Osteocyte (in vitro differentiated cells): ENCODE measurements at regions not wholly inside any gene's neighbourhood (a gene's known extent, or its start where the extent isn't known, plus 50 kb on each side); places are given as distances from the start of the nearest gene placed in this dataset.
A peak's percentile ranks its signal among the peaks of the same experiment; 100 is the strongest.

Experiments used
- DNase-seq: peaks from one replicate; pipeline ENCODE4 v3.0.0; 2021; ENCODE audit warnings: mixed read lengths; ENCODE audit not compliant: unreplicated experiment; ENCODE audit errors: extremely low spot score
- H3K27ac Mint-ChIP-seq: one replicate; pipeline ENCODE4 v1.8.0; 2021; ENCODE audit warnings: mild to moderate bottlenecking, mixed read lengths; ENCODE audit not compliant: unreplicated experiment
- H3K27me3 Mint-ChIP-seq: one replicate; pipeline ENCODE4 v1.8.0; 2021; ENCODE audit warnings: mixed read lengths; ENCODE audit not compliant: unreplicated experiment
- H3K36me3 Mint-ChIP-seq: one replicate; pipeline ENCODE4 v1.8.0; 2021; ENCODE audit warnings: mixed read lengths; ENCODE audit not compliant: unreplicated experiment
- H3K4me1 Mint-ChIP-seq: one replicate; pipeline ENCODE4 v1.8.0; 2021; ENCODE audit warnings: mixed read lengths; ENCODE audit not compliant: unreplicated experiment
- H3K4me3 Mint-ChIP-seq: one replicate; pipeline ENCODE4 v1.8.0; 2021; ENCODE audit warnings: mild to moderate bottlenecking, moderate library complexity, mixed read lengths; ENCODE audit not compliant: unreplicated experiment
- H3K9me3 Mint-ChIP-seq: one replicate; pipeline ENCODE4 v1.8.0; 2021; ENCODE audit warnings: mixed read lengths; ENCODE audit not compliant: unreplicated experiment
- CTCF ChIP-seq: fragments of 200-600 bp; sonication (generic); IDR thresholded peaks from 2 replicates; pipeline ENCODE4 v1.5.0; 2021; ENCODE audit warnings: antibody characterized with exemption, mild to moderate bottlenecking, moderate library complexity

- DNase-seq, result no peak
- Mint-ChIP-seq H3K27ac (peak overlapping the region; percentile 58), H3K4me3 (no peak overlapping the region), H3K27me3 (no peaks in the 10 kb centered on the region), H3K4me1 (peaks cover 60% of the 10 kb centered on the region), H3K9me3 (no peaks in the 10 kb centered on the region), H3K36me3 (no peaks in the 10 kb centered on the region)
- TF ChIP-seq CTCF, result no peak
These were observed 254.9 kb downstream of the PARN start for GRCh38 chr16:14375132-14375491.

GRCh38 chr16:14374451-14375131 is 255.5 kb downstream of the PARN start:
- H3K9me3 Mint-ChIP-seq, result no peaks in the 10 kb centered on the region
- H3K36me3 Mint-ChIP-seq, result no peaks in the 10 kb centered on the region
- no peaks in the 10 kb centered on the region for H3K27me3 Mint-ChIP-seq
- peak overlapping the region; percentile 58 for H3K27ac Mint-ChIP-seq
- no peak for TF ChIP-seq CTCF
- H3K4me3 Mint-ChIP-seq, result no peak overlapping the region
- H3K4me1 Mint-ChIP-seq, result peaks cover 60% of the 10 kb centered on the region
- no peak for DNase-seq

- no peaks in the 10 kb centered on the region for H3K9me3 Mint-ChIP-seq
- no peak overlapping the region for H3K27ac Mint-ChIP-seq
- no peaks in the 10 kb centered on the region for H3K27me3 Mint-ChIP-seq
- H3K4me3 Mint-ChIP-seq, result no peak overlapping the region
- no peak for DNase-seq
- H3K4me1 Mint-ChIP-seq, result peaks cover 56% of the 10 kb centered on the region
- no peak for TF ChIP-seq CTCF
- no peaks in the 10 kb centered on the region for H3K36me3 Mint-ChIP-seq
These were observed 256.2 kb downstream of the PARN start for GRCh38 chr16:14373896-14374295.

GRCh38 chr16:14373406-14373805 is 256.7 kb downstream of the PARN start:
- no peaks in the 10 kb centered on the region for H3K36me3 Mint-ChIP-seq
- H3K4me3 Mint-ChIP-seq, result no peak overlapping the region
- no peak for TF ChIP-seq CTCF
- H3K27me3 Mint-ChIP-seq, result no peaks in the 10 kb centered on the region
- no peak overlapping the region for H3K27ac Mint-ChIP-seq
- H3K9me3 Mint-ChIP-seq, result no peaks in the 10 kb centered on the region
- no peak for DNase-seq
- H3K4me1 Mint-ChIP-seq, result peaks cover 52% of the 10 kb centered on the region

GRCh38 chr16:14372471-14372870 is 257.6 kb downstream of the PARN start:
- H3K4me3 Mint-ChIP-seq, result no peak overlapping the region

More at GRCh38 chr16:14372471-14372870, 257.6 kb downstream of the PARN start:
- Mint-ChIP-seq H3K9me3 (no peaks in the 10 kb centered on the region), H3K4me1 (peaks cover 44% of the 10 kb centered on the region), H3K36me3 (no peaks in the 10 kb centered on the region), H3K27me3 (no peaks in the 10 kb centered on the region), H3K27ac (no peak overlapping the region)
- TF ChIP-seq CTCF, result no peak
- no peak for DNase-seq
